OCI-LY7 (cell line): ENCODE measurements at regions not wholly inside any gene's neighbourhood (a gene's known extent, or its start where the extent isn't known, plus 50 kb on each side); places are given as distances from the start of the nearest gene placed in this dataset.

Experiments used
- BruUV-seq: library from RNA; stranded (reverse); fragments of 400-500 nt; replicated peaks from 2 replicates; lab custom pipeline; 2021; lab: Mats Ljungman, UMichigan
- CTCF ChIA-PET: fragments of 300-600 bp; sonication (Branson Sonifier 250); formaldehyde crosslinking; loops from one replicate; lab custom pipeline; 2022; ENCODE audit warnings: antibody characterized with exemption; ENCODE audit not compliant: unreplicated experiment; lab: Charles Lee
- POLR2A ChIA-PET: fragments of 300-600 bp; sonication (Branson Sonifier 250); formaldehyde crosslinking; loops from one replicate; lab custom pipeline; 2022; ENCODE audit warnings: antibody characterized with exemption; lab: Charles Lee
- DNase-seq: peaks from one replicate; pipeline ENCODE4 v3.0.0-alpha.2; 2015; ENCODE audit warnings: low spot score
- H2AFZ ChIP-seq: fragments of 200-600 bp; sonication (generic), shearing (Covaris generic); 2 replicates; pipeline ENCODE4 v1.6.1; 2014; ENCODE audit warnings: mild to moderate bottlenecking, antibody characterized with exemption, low read length, moderate library complexity
- H3K27ac ChIP-seq: fragments of 200-600 bp; sonication (generic); 2 replicates; pipeline ENCODE4 v1.5.1; 2014; ENCODE audit warnings: mixed run types, low read depth, mild to moderate bottlenecking, moderate library complexity, low read length, inconsistent platforms; ENCODE audit not compliant: poor library complexity, severe bottlenecking
- H3K36me3 ChIP-seq: fragments of 200-600 bp; sonication (generic); 2 replicates; pipeline ENCODE4 v1.6.1; 2014; ENCODE audit warnings: mild to moderate bottlenecking, antibody characterized with exemption, low read length, moderate library complexity, mixed read lengths; ENCODE audit not compliant: insufficient read depth
- H3K4me1 ChIP-seq: fragments of 200-600 bp; sonication (generic); 2 replicates; pipeline ENCODE4 v1.5.1; 2014; ENCODE audit warnings: mild to moderate bottlenecking, low read length; ENCODE audit not compliant: insufficient read depth, poor library complexity, severe bottlenecking
- H3K4me2 ChIP-seq: fragments of 200-600 bp; sonication (generic); 2 replicates; pipeline ENCODE4 v1.6.1; 2014; ENCODE audit warnings: mild to moderate bottlenecking, low read length
- H3K4me3 ChIP-seq: fragments of 200-600 bp; sonication (generic); 2 replicates; pipeline ENCODE4 v1.5.1; 2014; ENCODE audit warnings: mild to moderate bottlenecking, low read depth, low read length; ENCODE audit not compliant: poor library complexity, severe bottlenecking
- H3K79me2 ChIP-seq: fragments of 200-600 bp; sonication (generic); 2 replicates; pipeline ENCODE4 v1.6.1; 2016; ENCODE audit warnings: low read depth, mild to moderate bottlenecking, low read length, moderate library complexity, mixed read lengths; ENCODE audit not compliant: insufficient read depth
- H3K9me2 ChIP-seq: fragments of 200-600 bp; sonication (generic); 2 replicates; pipeline ENCODE4 v1.6.1; 2016; ENCODE audit warnings: mild to moderate bottlenecking, low read length, mixed read lengths; ENCODE audit not compliant: insufficient read depth
- H3K9me3 ChIP-seq: fragments of 200-600 bp; sonication (generic); 2 replicates; pipeline ENCODE4 v1.6.1; 2014; ENCODE audit warnings: mild to moderate bottlenecking, mixed run types, low read length, mixed read lengths
- H4K20me1 ChIP-seq: fragments of 200-600 bp; sonication (generic); 2 replicates; pipeline ENCODE4 v1.6.1; 2014; ENCODE audit warnings: mild to moderate bottlenecking, antibody characterized with exemption, low read length, moderate library complexity, mixed read lengths; ENCODE audit not compliant: insufficient read depth
- CTCF ChIP-seq: fragments of 200-600 bp; sonication (generic); conservative IDR thresholded peaks from 2 replicates; pipeline ENCODE4 v1.5.1; 2014; ENCODE audit warnings: mild to moderate bottlenecking, antibody characterized with exemption, low read length, moderate library complexity, mixed read lengths
- EZH2phosphoT487 ChIP-seq: fragments of 200-600 bp; sonication (generic); IDR thresholded peaks from 2 replicates; pipeline ENCODE4 v1.6.1; 2018; ENCODE audit warnings: low read depth, borderline replicate concordance, mild to moderate bottlenecking, mixed run types, antibody characterized with exemption, low read length, moderate library complexity, mixed read lengths
- intact Hi-C: fragments of 100-400 bp; cut with micrococcal nuclease; formaldehyde crosslinking; loops from one replicate; pipeline ENCODE4 v1.10.0; 2022; ENCODE audit not compliant: unreplicated experiment

GRCh38 chr3:72660270-72661114, 187.8 kb downstream of the SHQ1 start:
- BruUV-seq: no TSS peak
- Histone ChIP-seq H3K9me2 (no peaks in the 10 kb centered on the region), H3K36me3 (no peaks in the 10 kb centered on the region), H4K20me1 (no peaks in the 10 kb centered on the region), H3K27ac (no peak overlapping the region), H3K4me1 (no peaks in the 10 kb centered on the region), H3K79me2 (no peaks in the 10 kb centered on the region), H3K4me2 (no peak overlapping the region), H3K4me3 (no peak overlapping the region), H2AFZ (no peak overlapping the region), H3K9me3 (no peaks in the 10 kb centered on the region)
- no peak for DNase-seq
- intact Hi-C loops: no loop called here
- ChIA-PET POLR2A (interaction anchor here (0.6 kb wide), 1 partner anchor 319 kb away, joined by 3 read pairs; no protein-coding TSS in a partner anchor), CTCF (interaction anchor here (0.5 kb wide), 1 partner anchor 78 kb away, joined by 3 read pairs; no protein-coding TSS in a partner anchor)
- TF ChIP-seq CTCF (no peak), EZH2phosphoT487 (no peak)

- Histone ChIP-seq H4K20me1 (no peaks in the 10 kb centered on the region), H3K4me3 (no peak overlapping the region), H3K4me1 (no peaks in the 10 kb centered on the region), H3K27ac (no peak overlapping the region), H3K4me2 (no peak overlapping the region), H2AFZ (no peak overlapping the region), H3K9me2 (no peaks in the 10 kb centered on the region), H3K9me3 (no peaks in the 10 kb centered on the region), H3K36me3 (no peaks in the 10 kb centered on the region), H3K79me2 (no peaks in the 10 kb centered on the region)
- intact Hi-C loops: no loop called here
- POLR2A ChIA-PET: no interaction called here
- CTCF ChIA-PET: no interaction called here
- BruUV-seq: no TSS peak
- DNase-seq: no peak
- no peak for TF ChIP-seq CTCF
- TF ChIP-seq EZH2phosphoT487: no peak
Observed at GRCh38 chr3:72659596-72659995, 188.6 kb downstream of the SHQ1 start.

GRCh38 chr3:72659188-72659587, 189.1 kb downstream of the SHQ1 start:
- Histone ChIP-seq H3K36me3 (no peaks in the 10 kb centered on the region), H3K27ac (no peak overlapping the region), H2AFZ (no peak overlapping the region), H3K9me2 (no peaks in the 10 kb centered on the region), H3K9me3 (no peaks in the 10 kb centered on the region), H3K4me3 (no peak overlapping the region), H3K4me1 (no peaks in the 10 kb centered on the region), H4K20me1 (no peaks in the 10 kb centered on the region), H3K4me2 (no peak overlapping the region), H3K79me2 (no peaks in the 10 kb centered on the region)
- CTCF ChIA-PET: no interaction called here
- POLR2A ChIA-PET: no interaction called here
- TF ChIP-seq EZH2phosphoT487: no peak
- no peak for TF ChIP-seq CTCF
- no peak for DNase-seq
- intact Hi-C loops: no loop called here
- no TSS peak for BruUV-seq
